ENCODE measurements at regions not wholly inside any gene's neighbourhood (a gene's known extent, or its start where the extent isn't known, plus 50 kb on each side); places are given as distances from the start of the nearest gene placed in this dataset.
"Not testable (repeated sequence)": the region's sequence is repeated elsewhere in the genome, so short reads cannot be mapped to it uniquely, and the experiment has no call there.

- 13% methylated on average over 6 of the region's 6 CpGs for WGBS (ENCODE audit: insufficient coverage, low coverage, missing lambda C conversion rate)
Measured at GRCh38 chr18:60178224-60178623, 194.4 kb downstream of the MC4R start.

GRCh38 chr18:60176259-60176658 is 196.3 kb downstream of the MC4R start:
- BruUV-seq (replicated peaks) = no TSS peak
- TF ChIP-seq ZNF668 (CRISPR knock-in tag; IDR thresholded peaks at IDR 0.05) (no peak), ETV1 (tag; conservative IDR thresholded peaks at IDR 0.05; ENCODE audit: low read depth) (no peak), ZNF75A (CRISPR knock-in tag; IDR thresholded peaks at IDR 0.05) (no peak), ZNF695 (CRISPR knock-in tag; IDR thresholded peaks at IDR 0.05) (no peak), NFE2L1 (tag; IDR thresholded peaks at IDR 0.05; ENCODE audit: borderline replicate concordance, low read depth) (no peak)
- intact Hi-C loops (cut with micrococcal nuclease) (no loop called here), in situ Hi-C loops (cut with MboI) (no loop called here)
- FAIRE-seq (no peak), ATAC-seq (no peak), DNase-seq (ENCODE audit: extremely low read depth in 1 of 4, low spot score in 3 of 4) (no peak)
- POLR2A ChIA-PET = no interaction called here
- Histone ChIP-seq H3K27me3 (ENCODE audit: control insufficient read depth in 2 of 2, insufficient read depth in 2 of 2, low read length in 2 of 2) (no peaks in the 10 kb centered on the region), H3K4me2 (ENCODE audit: insufficient read depth, low read length) (no peak overlapping the region), H4K20me1 (replicated peaks; ENCODE audit: control insufficient read depth, insufficient read depth, low read length) (no peaks in the 10 kb centered on the region), H3K4me3 (no peak overlapping the region), H2AFZ (ENCODE audit: low read depth, low read length) (no peak overlapping the region), H3K4me1 (replicated peaks in 1 of 2; ENCODE audit: control insufficient read depth in 2 of 2, insufficient read depth in 2 of 2, low read length in 2 of 2) (no peaks in the 10 kb centered on the region), H3K9me3 (replicated peaks; ENCODE audit: control insufficient read depth, insufficient read depth, low read depth, low read length) (no peaks in the 10 kb centered on the region), H3K79me2 (ENCODE audit: control insufficient read depth, insufficient read depth, low read length) (no peaks in the 10 kb centered on the region), H3K9ac (ENCODE audit: insufficient read depth in 1 of 2, low read depth in 2 of 2, low read length in 2 of 2) (no peak overlapping the region), H3K9me1 (ENCODE audit: control insufficient read depth, insufficient read depth, low read length) (no peaks in the 10 kb centered on the region), H3K27ac (ENCODE audit: extremely low read depth, low read depth, low read length) (no peak overlapping the region), H3K36me3 (ENCODE audit: control insufficient read depth, insufficient read depth, low read length) (no peaks in the 10 kb centered on the region)
- 0% methylated on average over 1 of the region's 1 CpG for WGBS (ENCODE audit: insufficient coverage, low coverage, missing lambda C conversion rate)
- CTCF ChIA-PET (ENCODE audit: low intra/inter-chr PET ratio) = no interaction called here

More at GRCh38 chr18:60178224-60178623, 194.4 kb downstream of the MC4R start:
- H3K79me2 ChIP-seq (ENCODE audit: control insufficient read depth, insufficient read depth, low read length); CTCF ChIA-PET (ENCODE audit: low intra/inter-chr PET ratio); H3K9me3 ChIP-seq (replicated peaks; ENCODE audit: control insufficient read depth, insufficient read depth, low read depth, low read length); intact Hi-C loops (cut with micrococcal nuclease); POLR2A ChIA-PET; H3K4me3 ChIP-seq; ATAC-seq; H3K4me2 ChIP-seq (ENCODE audit: insufficient read depth, low read length); H3K27me3 ChIP-seq (ENCODE audit: control insufficient read depth in 2 of 2, insufficient read depth in 2 of 2, low read length in 2 of 2); H2AFZ ChIP-seq (ENCODE audit: low read depth, low read length); H3K9me1 ChIP-seq (ENCODE audit: control insufficient read depth, insufficient read depth, low read length); H3K4me1 ChIP-seq (replicated peaks in 1 of 2; ENCODE audit: control insufficient read depth in 2 of 2, insufficient read depth in 2 of 2, low read length in 2 of 2); BruUV-seq (replicated peaks); H3K36me3 ChIP-seq (ENCODE audit: control insufficient read depth, insufficient read depth, low read length); DNase-seq (ENCODE audit: extremely low read depth in 1 of 4, low spot score in 3 of 4); H4K20me1 ChIP-seq (replicated peaks; ENCODE audit: control insufficient read depth, insufficient read depth, low read length); H3K9ac ChIP-seq (ENCODE audit: insufficient read depth in 1 of 2, low read depth in 2 of 2, low read length in 2 of 2); FAIRE-seq; H3K27ac ChIP-seq (ENCODE audit: extremely low read depth, low read depth, low read length); in situ Hi-C loops (cut with MboI): not testable (repeated sequence)
- TF ChIP-seq NFYB (IDR thresholded peaks at IDR 0.05; ENCODE audit: extremely low read depth, insufficient read length) = peak; percentile 45
- TF ChIP-seq C11orf30 (IDR thresholded peaks at IDR 0.05; ENCODE audit: low read depth) = peak; percentile 19; the same call in 1 of the 2 replicates
- TF ChIP-seq ZNF316 (IDR thresholded peaks at IDR 0.05) = peak; percentile 53

Data from K562 (cell line).